NCI-H345 (cell line): ENCODE measurements at regions not wholly inside any gene's neighbourhood (a gene's known extent, or its start where the extent isn't known, plus 50 kb on each side); places are given as distances from the start of the nearest gene placed in this dataset.

Experiments used
- DNase-seq: peaks from one replicate; lab custom pipeline; 2025; lab: John Stamatoyannopoulos, UW

DNA sequence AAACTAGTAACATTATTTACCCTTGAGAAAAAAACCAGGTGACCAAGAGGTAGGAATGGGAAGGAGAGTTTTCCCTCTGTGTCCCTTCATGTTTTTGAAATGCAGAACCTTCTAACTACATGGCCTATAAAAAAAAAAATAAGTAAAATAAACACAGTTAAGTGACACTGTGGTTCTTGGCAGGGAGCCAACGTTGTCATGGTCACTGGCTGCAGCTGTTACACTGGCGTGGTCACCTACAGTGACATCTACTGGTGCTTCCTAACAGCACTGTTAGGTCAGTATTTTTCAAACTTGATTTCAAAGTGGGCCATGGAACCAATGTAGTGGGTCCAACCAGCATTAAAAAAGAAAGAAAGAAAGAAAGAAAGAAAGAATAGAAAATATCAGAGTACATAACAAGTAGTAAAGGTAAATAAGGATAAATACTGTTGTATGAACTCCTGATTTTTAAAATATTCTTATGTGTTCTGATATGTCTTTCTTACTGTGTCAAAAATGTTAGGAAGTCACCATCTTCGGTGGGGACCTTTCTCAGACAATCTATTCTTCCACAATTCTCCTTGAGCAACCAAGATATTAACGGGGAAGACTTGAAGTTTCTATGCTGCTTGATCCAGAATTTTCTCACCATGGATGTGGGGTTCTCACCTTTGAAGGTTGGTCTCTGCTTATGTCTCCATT, 59.1 kb upstream of the PJA2 start:
- peak; percentile 95 for DNase-seq

DNA sequence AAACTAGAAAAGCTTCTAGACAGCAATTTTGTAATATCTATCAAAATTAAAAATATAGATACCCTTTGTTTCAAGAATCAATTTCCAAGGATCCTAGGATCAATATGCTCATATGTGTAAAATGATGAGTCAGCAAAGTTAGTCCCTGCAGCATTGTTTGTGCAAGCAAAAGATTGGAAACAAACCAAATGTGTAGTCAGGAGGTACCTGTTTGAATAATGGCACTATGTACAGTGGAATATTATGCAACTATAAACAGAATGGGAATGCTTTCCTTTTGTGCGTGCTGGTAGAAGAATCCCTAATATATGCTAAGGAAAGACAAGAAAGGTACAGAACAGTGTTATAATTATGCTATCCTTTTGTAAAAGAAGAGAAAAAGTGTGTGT, 58.5 kb upstream of the PJA2 start:
- DNase-seq: no peak

GRCh38 chr5:109467058-109467457, 57.3 kb upstream of the PJA2 start:
- no peak for DNase-seq
